ENCODE measurements at regions not wholly inside any gene's neighbourhood (a gene's known extent, or its start where the extent isn't known, plus 50 kb on each side); places are given as distances from the start of the nearest gene placed in this dataset.
"Not testable (repeated sequence)": the region's sequence is repeated elsewhere in the genome, so short reads cannot be mapped to it uniquely, and the experiment has no call there.

DNA sequence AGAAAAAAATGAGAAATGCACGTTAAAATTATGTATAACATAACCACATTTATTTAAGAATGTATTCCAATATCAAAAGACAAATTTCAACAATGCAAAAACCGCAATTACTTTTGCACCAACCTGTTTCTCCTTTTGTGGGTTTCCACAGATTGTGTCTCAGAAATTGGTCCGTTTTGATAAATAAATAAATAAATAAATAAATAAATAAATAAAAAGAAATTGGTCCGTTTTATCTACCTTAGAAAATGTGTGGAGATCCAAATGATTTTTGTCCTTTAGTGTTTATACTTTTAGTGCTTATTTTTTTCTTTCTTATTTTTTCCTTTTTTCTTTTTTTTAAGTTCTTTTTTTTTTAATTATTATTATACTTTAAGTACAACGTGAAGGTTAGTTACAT lies 1682.2 kb upstream of the TMEFF2 start:
- DNase-seq (ENCODE audit: low read depth in 2 of 2), result no peak

- no peak for DNase-seq (ENCODE audit: low read depth in 2 of 2)
These were observed 1674.8 kb upstream of the TMEFF2 start for GRCh38 chr2:193869564-193869963.

GRCh38 chr2:193868833-193869232 lies 1674.1 kb upstream of the TMEFF2 start:
- DNase-seq (ENCODE audit: low read depth in 2 of 2), result peak in 1 of 2 donors; percentile 4

- no peak for DNase-seq (ENCODE audit: low read depth in 2 of 2)
These were observed 1673.4 kb upstream of the TMEFF2 start for GRCh38 chr2:193868132-193868531.

DNA sequence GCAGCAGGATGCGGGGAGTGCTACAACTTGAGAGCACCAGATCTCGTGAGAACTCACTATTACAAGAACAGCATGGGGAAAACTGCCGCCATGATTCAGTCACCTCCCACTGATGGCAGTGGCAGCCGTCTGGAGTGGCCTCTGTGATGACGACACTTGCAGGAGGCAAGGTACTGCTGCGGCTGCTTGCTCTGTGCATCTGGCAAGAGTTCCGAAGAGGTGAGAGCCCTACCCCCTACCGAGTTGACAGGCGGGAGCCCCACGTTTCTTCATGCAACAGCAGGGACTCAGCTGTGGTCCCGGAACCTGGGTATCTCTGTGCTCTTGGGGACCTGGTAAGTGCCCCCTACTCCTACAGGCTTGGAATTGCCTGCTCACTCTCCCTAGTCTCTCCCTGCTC lies 1672.7 kb upstream of the TMEFF2 start:
- DNase-seq (ENCODE audit: low read depth in 2 of 2), result no peak

GRCh38 chr2:193861557-193861956 lies 1666.8 kb upstream of the TMEFF2 start:
- no peak for DNase-seq (ENCODE audit: low read depth in 2 of 2)

GRCh38 chr2:193847991-193848390 lies 1653.3 kb upstream of the TMEFF2 start:
- DNase-seq (ENCODE audit: low read depth in 2 of 2), result no peak

GRCh38 chr2:193847130-193847529 lies 1652.4 kb upstream of the TMEFF2 start:
- peak; percentile 5 to 88 for DNase-seq (ENCODE audit: low read depth in 2 of 2)

GRCh38 chr2:193845604-193846003 lies 1650.9 kb upstream of the TMEFF2 start:
- peak in 1 of 2 donors; percentile 18 for DNase-seq (ENCODE audit: low read depth in 2 of 2)

DNA sequence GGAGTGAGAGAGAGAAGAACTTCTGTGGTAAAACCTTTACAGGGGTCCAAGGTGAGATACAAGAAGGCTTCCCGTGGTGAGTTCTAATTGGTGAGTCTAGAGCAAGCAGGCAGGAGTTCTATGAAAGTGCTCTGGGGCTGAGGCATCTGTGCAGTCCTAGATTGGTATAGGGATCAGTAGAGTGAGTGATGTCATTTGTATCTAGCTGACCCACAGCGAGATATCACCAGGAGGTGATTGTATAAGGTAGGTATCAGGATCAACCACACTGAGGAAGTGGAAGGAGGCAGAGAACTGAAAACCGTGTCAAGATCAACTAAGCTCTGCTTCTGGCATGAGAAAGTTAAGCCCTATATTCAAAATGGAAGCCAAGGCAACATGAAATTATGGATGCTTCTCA lies 1648.9 kb upstream of the TMEFF2 start:
- DNase-seq (ENCODE audit: low read depth in 2 of 2), result no peak

DNA sequence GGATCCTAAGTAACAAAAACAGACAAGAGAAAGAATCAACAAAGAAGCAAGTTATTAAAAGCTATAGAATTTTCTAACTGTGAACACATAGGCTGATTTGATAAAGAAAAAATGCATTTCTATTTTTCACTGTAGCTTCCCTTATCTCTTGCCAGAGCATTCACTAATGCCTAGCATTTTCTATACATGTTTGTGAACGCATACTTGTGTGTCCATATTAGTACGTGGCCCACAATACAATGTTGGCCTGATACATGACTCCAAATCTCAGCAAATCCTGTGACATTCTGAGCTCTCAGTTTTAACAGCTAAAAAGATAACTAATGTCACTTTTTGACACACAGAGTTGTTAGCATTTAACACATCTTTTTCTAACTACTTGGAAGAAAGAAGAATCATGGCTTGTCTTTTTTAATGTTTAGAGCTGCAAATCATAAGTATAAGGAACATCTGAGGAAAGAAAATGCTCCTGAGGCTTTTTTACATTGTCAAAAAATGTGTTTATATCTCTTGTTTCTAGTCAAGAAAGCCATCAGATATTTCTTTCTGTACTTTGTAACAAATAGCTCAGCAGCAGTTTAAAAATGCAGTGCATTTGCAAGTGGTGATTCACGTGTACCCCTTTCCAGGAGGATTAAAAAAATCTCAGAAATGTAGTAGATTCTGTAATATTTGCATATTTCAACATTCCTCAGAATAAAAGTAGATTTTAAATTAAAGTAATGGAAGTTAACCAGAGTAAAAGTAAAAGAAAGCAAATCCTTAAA lies 1646.8 kb upstream of the TMEFF2 start:
- no peak for DNase-seq (ENCODE audit: low read depth in 2 of 2)

- DNase-seq (ENCODE audit: low read depth in 2 of 2), result peak; percentile 64 to 84
These were observed 1642.5 kb upstream of the TMEFF2 start for GRCh38 chr2:193837111-193837738.

DNA sequence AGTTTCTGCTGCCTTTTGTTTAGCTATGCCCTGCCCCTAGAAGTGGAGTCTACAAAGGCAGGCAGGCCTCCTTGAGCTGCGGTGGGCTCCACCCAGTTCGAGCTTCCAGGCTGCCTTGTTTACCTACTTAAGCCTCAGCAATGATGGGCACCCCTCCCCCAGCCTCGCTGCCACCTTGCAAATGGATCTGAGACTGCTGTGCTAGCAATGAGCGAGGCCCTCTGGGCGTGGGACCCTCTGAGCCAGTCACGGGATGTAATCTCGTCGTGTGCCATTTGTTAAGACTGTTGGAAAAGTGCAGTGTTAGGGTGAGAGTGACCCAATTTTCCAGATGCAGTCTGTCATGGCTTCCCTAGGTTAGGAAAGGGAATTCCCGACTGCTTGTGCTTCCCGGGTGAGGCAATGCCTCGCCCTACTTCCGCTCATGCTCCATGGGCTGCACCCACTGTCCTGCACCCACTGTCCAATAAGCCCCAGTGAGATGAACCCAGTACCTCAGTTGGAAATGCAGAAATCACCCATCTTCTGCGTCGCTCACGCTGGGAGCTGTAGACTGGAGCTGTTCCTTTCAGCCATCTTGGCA lies 1641.8 kb upstream of the TMEFF2 start:
- not testable (repeated sequence) for DNase-seq (ENCODE audit: low read depth in 2 of 2)

GRCh38 chr2:193833895-193834294 lies 1639.2 kb upstream of the TMEFF2 start:
- DNase-seq (ENCODE audit: low read depth in 2 of 2), result peak in 1 of 2 donors; percentile 19

DNA sequence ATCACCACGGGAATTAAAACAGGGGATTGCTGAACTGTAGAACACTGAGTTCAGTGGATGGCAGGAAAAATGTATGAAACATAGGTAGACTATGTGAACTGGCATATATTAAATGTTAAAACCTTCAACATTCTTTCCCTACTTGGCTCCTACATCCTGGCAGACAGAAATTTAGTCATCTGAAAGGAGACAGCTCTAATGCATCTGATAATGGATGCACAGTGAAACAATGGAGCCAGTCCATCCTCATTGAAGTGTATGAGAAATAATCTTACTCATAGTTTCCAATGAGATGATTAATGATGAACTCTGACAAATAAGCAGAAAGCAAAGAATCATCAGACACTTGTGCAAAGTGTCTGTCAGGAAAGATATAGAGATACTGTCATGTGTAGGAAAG lies 1629.7 kb upstream of the TMEFF2 start:
- peak; percentile 23 to 80 for DNase-seq (ENCODE audit: low read depth in 2 of 2)

- no peak for DNase-seq (ENCODE audit: low read depth in 2 of 2)
These were observed 1624.2 kb upstream of the TMEFF2 start for GRCh38 chr2:193818801-193819499.

GRCh38 chr2:193816008-193816407 lies 1621.3 kb upstream of the TMEFF2 start:
- no peak for DNase-seq (ENCODE audit: low read depth in 2 of 2)

DNA sequence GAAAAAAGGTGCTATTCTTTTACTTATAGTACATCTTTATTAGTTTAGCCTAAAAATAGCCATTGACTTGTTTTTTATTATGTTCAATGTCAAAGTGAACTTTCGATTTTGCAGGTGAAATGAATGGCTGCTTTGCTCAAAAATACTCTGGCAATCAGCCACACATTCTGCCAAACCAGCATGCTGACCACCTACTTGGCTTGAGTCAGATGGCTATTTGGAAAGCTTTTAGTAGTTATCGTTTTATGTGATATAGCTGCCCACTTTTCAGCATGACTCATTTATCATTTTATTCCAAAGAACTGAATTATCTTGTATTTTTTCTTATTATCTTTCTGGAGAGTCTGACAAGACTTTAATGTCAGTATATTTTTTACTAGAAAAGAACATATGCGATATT lies 1615.8 kb upstream of the TMEFF2 start:
- peak; percentile 12 to 47 for DNase-seq (ENCODE audit: low read depth in 2 of 2)

DNA sequence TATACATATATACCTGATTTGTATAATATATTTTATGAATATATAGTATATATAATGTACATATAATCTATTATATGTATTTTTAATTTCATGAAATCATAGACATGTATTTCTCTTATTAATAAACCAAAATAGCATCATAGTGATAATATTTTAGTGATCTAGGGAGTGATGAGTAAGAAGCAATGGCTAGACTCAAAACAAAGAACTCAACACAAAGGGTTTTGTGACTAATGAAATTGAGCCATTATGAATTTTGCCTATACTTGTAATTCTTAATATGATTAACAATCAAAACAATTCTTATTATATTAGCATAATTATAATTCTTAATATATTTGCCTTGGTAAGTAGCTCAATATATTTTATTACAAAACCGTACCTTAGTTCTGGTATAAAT lies 1614.1 kb upstream of the TMEFF2 start:
- no peak for DNase-seq (ENCODE audit: low read depth in 2 of 2)

DNA sequence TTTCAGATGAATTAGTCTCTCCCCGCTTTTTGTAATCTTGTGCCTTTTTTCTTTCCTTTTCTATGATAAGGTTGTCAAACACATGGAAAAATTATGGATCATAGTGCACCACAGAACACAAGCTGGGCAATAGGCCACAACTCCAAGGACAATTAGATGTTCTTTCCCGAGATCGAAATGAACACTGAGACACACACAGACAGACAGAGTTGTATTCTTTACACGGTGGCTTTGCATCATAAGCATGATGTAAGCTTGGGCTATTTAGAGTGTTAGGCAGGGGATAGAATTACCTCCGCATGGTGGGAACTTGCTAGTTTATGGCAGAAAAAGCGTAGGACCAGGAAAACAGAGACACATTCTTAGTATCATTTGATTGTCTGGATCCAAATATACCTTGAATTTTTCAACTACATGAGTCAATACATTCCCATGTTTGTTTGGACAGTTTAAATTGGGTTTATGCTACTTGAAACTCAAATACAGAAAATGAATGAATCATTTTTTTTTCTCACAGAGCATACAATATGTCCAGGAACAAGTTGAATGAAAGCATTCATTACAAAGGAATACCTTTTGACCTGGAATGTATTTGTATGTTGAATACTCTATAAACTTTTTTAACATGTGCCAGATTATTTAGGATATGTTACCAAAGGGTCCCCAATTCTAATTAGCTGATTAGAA lies 1611.5 kb upstream of the TMEFF2 start:
- DNase-seq (ENCODE audit: low read depth in 2 of 2), result no peak

- DNase-seq (ENCODE audit: low read depth in 2 of 2), result no peak
These were observed 1602.1 kb upstream of the TMEFF2 start for GRCh38 chr2:193796847-193797246.

- no peak for DNase-seq (ENCODE audit: low read depth in 2 of 2)
These were observed 1599.2 kb upstream of the TMEFF2 start for GRCh38 chr2:193793914-193794313.

Data from dermis microvascular lymphatic vessel endothelial cell (primary cell).